ENCODE measurements at regions not wholly inside any gene's neighbourhood (a gene's known extent, or its start where the extent isn't known, plus 50 kb on each side); places are given as distances from the start of the nearest gene placed in this dataset.

- H3K9me3 Mint-ChIP-seq = no peaks in the 10 kb centered on the region
- no peaks in the 10 kb centered on the region for H3K4me1 Mint-ChIP-seq (ENCODE audit: low read depth)
- peaks cover 44% of the 10 kb centered on the region for H3K27me3 Mint-ChIP-seq
- H3K4me3 ChIP-seq (ENCODE audit: low read length) = no peak overlapping the region
- H3K4me3 Mint-ChIP-seq = no peak overlapping the region
- H3K27me3 ChIP-seq (ENCODE audit: control insufficient read depth in 1 of 2, insufficient read depth in 2 of 2, low read length in 2 of 2) = peaks cover 0 to 11% of the 10 kb centered on the region in 2 experiments
- H3K36me3 ChIP-seq (ENCODE audit: insufficient read depth, low read length) = no peaks in the 10 kb centered on the region
- POLR2A ChIA-PET = no interaction called here
- no peak for TF ChIP-seq CTCF (IDR thresholded peaks at IDR 0.05)
- no peak overlapping the region for H3K27ac Mint-ChIP-seq
- H3K4me1 ChIP-seq (ENCODE audit: insufficient read depth, low read length) = no peaks in the 10 kb centered on the region
- intact Hi-C loops (cut with DNase I, micrococcal nuclease) = no loop called here
- no peaks in the 10 kb centered on the region for H3K9me3 ChIP-seq (ENCODE audit: control insufficient read depth in 1 of 2, insufficient read depth in 1 of 2, low read length in 2 of 2)
- H3K27ac ChIP-seq (ENCODE audit: low read depth in 1 of 2, low read length in 2 of 2) = no peak overlapping the region
- DNase-seq = no peak
- H3K36me3 Mint-ChIP-seq (ENCODE audit: low read depth) = no peaks in the 10 kb centered on the region
- CTCF ChIA-PET = no interaction called here
- ATAC-seq (ENCODE audit: poor library complexity) = no peak
Measured at GRCh38 chr12:64993461-64993860, 127.6 kb downstream of the WIF1 start.

- CTCF ChIA-PET = no interaction called here
- no peak for TF ChIP-seq CTCF (IDR thresholded peaks at IDR 0.05)
- H3K4me3 ChIP-seq (ENCODE audit: low read length) = no peak overlapping the region
- intact Hi-C loops (cut with DNase I, micrococcal nuclease) = no loop called here
- no peak for DNase-seq
- Mint-ChIP-seq H3K9me3 (no peaks in the 10 kb centered on the region), H3K27me3 (peaks cover 39% of the 10 kb centered on the region), H3K4me3 (no peak overlapping the region), H3K4me1 (ENCODE audit: low read depth) (no peaks in the 10 kb centered on the region), H3K27ac (no peak overlapping the region), H3K36me3 (ENCODE audit: low read depth) (no peaks in the 10 kb centered on the region)
- ATAC-seq (ENCODE audit: poor library complexity) = no peak
- H3K4me1 ChIP-seq (ENCODE audit: insufficient read depth, low read length) = no peaks in the 10 kb centered on the region
- peaks cover 0 to 11% of the 10 kb centered on the region in 2 experiments for H3K27me3 ChIP-seq (ENCODE audit: control insufficient read depth in 1 of 2, insufficient read depth in 2 of 2, low read length in 2 of 2)
- H3K36me3 ChIP-seq (ENCODE audit: insufficient read depth, low read length) = no peaks in the 10 kb centered on the region
- no peaks in the 10 kb centered on the region for H3K9me3 ChIP-seq (ENCODE audit: control insufficient read depth in 1 of 2, insufficient read depth in 1 of 2, low read length in 2 of 2)
- H3K27ac ChIP-seq (ENCODE audit: low read depth in 1 of 2, low read length in 2 of 2) = no peak overlapping the region
- POLR2A ChIA-PET = no interaction called here
Measured at GRCh38 chr12:64995816-64996215, 125.3 kb downstream of the WIF1 start.

GRCh38 chr12:64997858-64998257, 123.2 kb downstream of the WIF1 start:
- peaks cover 0 to 11% of the 10 kb centered on the region in 2 experiments for H3K27me3 ChIP-seq (ENCODE audit: control insufficient read depth in 1 of 2, insufficient read depth in 2 of 2, low read length in 2 of 2)
- H3K4me3 ChIP-seq (ENCODE audit: low read length) = no peak overlapping the region
- peaks cover 39% of the 10 kb centered on the region for H3K27me3 Mint-ChIP-seq
- H3K4me1 Mint-ChIP-seq (ENCODE audit: low read depth) = no peaks in the 10 kb centered on the region
- no peak for TF ChIP-seq CTCF (IDR thresholded peaks at IDR 0.05)
- no peaks in the 10 kb centered on the region for H3K4me1 ChIP-seq (ENCODE audit: insufficient read depth, low read length)
- H3K27ac ChIP-seq (ENCODE audit: low read depth in 1 of 2, low read length in 2 of 2) = no peak overlapping the region
- no peak overlapping the region for H3K4me3 Mint-ChIP-seq
- DNase-seq (no peak), ATAC-seq (ENCODE audit: poor library complexity) (no peak)
- H3K27ac Mint-ChIP-seq = no peak overlapping the region
- intact Hi-C loops (cut with DNase I, micrococcal nuclease) = no loop called here
- H3K36me3 Mint-ChIP-seq (ENCODE audit: low read depth) = no peaks in the 10 kb centered on the region
- POLR2A ChIA-PET = no interaction called here
- CTCF ChIA-PET = no interaction called here
- H3K9me3 Mint-ChIP-seq = no peaks in the 10 kb centered on the region
- no peaks in the 10 kb centered on the region for H3K9me3 ChIP-seq (ENCODE audit: control insufficient read depth in 1 of 2, insufficient read depth in 1 of 2, low read length in 2 of 2)
- H3K36me3 ChIP-seq (ENCODE audit: insufficient read depth, low read length) = no peaks in the 10 kb centered on the region
